Daoy (cell line): ENCODE measurements at regions not wholly inside any gene's neighbourhood (a gene's known extent, or its start where the extent isn't known, plus 50 kb on each side); places are given as distances from the start of the nearest gene placed in this dataset.

Experiments
- DNase-seq: peaks from one replicate; pipeline ENCODE4 v3.0.0-alpha.2; 2015; ENCODE audit warnings: low read depth

DNA sequence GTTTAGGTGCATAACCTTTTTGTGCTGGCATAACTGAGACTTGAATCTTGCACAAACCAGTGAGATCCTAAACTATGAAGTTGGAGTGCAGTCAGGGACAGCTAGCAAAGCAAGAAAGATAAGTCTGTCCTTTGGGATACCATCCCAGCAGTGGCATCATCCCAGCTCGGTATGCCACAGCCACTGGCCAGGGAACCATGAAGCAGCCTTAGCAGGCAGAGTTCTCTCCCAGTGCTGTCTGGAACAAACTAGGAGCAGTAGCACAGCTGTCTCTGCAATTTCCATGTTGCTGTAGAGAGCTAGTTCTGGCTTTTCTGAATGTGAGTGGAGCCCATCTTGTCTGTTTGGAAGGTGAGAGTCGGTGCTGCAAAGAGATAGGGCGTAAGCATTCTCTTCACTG lies 130.3 kb downstream of the DTWD1 start:
- no peak for DNase-seq

DNA sequence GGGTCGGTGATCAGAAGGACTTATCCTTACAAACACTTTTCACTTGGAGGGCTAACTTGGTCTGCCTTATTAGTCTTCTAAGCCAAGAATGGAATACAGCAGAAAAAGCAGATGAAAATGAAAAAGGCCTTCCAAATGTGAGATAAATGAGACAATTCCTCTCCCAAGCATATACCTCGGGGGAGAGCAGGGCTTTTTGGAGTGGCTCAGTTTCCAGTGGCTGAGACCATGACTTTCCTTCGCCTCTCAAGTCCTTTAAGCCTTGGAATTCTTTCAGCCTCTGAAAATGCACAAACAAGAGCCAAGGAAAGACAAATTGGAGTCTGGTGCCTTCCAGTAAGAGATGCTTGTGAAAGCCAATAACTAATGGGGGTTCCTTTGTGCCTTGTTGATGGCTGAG lies 130.9 kb downstream of the DTWD1 start:
- no peak for DNase-seq

DNA sequence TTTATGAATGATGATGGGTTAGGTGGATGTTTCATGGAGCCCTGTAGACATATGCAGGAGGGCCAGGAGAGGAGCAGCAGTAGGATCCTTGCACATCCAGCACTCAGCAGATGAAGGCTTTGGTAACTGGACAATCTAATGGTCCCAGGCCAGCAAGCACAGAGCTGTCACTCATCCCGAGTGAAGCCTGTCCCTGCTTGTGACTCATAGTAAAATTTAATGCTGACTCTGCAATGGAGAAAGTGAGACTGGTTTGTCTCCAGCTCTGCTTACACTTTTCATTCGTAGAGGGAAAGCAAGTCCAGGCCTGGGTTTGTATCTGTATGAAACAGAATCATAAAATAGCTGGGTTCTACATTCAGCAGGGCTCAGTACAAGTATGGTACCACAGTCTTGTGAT lies 131.7 kb downstream of the DTWD1 start:
- DNase-seq, result no peak

DNA sequence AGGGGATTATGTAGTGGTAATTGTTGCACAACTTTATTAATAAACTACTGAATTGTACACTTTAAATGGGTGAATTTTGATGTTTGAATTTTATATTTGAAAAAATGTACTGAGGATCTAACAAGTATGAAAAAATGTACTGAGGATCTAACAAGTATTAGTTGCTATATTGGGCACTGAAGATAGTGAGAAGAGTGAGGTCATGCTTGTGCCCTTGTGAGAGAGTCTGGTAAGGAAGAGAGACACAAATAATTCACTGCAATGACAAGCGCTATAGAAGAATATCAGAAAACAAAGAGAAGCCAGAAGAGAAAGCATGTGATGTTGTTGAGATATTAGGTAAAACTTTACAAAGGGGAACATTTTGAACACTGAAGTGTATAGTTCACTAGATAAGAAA lies 137.6 kb downstream of the DTWD1 start:
- no peak for DNase-seq

DNA sequence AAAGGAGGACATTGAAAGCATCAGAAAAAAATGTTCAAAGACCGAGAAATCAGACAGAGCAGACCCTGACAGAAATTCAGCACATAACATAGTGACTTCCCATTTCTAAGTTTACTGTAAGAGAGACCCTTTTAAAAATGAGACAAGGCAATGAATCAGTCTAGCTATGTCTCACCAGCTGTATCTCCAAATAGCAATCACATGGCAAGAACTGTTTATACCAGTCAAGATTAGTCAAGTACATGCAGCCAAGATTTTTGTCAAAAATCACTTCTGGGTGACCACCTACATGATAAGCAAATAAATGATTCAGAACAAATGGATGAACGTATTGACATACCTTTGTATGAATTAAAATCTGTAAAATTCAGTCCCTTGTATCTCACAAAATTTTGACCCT lies 138.0 kb downstream of the DTWD1 start:
- no peak for DNase-seq

DNA sequence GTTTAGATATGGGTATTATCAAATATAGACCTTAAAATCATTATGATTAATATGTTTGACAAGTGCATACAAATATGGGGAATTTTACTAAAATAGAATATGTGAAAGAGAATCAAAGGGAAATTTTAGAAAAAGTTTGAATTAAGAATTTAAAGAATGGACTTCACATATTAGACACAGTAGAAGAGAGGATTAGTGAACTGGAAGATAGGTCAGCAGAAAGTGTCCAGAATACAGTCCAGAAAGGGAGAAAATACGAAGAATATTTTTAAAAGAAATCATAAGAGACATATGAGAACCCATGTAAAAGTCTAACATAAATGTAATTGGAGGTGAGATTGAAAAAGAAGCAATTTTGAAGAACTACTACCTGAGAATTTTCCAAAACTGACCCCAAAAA lies 139.9 kb downstream of the DTWD1 start:
- no peak for DNase-seq

DNA sequence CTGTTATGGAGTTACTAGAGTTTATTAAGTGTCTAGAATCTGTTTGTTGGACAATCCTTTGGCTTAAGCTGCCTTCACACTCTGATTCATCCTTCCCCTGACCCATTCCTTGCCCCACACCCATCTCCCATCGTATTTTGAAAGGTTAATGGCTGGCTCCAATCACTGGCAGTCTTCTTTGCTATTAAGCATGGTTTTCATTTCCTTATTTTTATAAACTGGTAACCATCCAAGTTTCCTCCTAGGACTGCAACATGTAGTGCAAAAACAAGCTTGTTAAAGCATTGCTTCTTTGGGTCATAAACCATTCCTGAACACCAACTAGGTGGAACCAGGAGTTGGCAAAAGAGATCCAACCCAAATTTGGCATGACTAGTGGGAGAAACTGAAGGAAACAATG lies 148.4 kb downstream of the DTWD1 start:
- no peak for DNase-seq

DNA sequence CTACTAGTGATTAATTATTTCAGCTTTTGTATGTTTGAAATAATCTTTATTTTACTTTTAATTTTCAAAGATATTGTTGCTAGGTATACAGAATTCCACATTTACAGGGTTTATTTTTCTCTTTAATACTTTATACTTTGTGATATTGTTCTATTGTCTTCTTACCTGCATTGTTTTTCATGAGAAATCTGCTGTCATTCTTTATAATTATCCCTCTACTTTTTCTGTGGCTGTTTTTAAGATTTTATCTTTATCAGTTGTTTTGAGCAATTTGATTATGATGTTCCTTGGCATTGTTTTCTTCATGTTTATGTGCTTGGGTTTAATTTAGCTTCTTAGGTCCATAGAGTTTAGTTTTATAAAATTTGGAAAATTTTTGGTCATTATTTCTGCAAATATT lies 168.6 kb downstream of the DTWD1 start:
- no peak for DNase-seq

DNA sequence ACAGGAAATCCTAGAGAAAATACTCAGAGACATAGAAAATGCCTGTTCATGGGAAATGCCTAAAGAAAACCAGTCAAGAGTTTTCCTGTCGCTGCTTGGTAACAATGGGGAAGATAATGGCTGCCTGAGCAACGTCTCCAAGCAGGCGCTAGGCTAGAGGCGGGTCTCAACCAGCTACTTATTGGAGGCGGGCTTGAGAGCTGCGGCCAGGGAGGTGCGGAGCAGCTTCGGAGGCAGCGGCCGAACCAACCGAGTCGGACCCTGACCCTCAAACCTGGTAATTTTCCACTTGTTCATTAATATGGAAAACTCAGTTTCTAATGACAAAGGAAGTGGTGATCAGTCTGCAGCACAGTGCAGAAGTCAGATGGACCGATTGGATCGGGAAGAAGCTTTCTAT lies 173.1 kb downstream of the DTWD1 start:
- no peak for DNase-seq

DNA sequence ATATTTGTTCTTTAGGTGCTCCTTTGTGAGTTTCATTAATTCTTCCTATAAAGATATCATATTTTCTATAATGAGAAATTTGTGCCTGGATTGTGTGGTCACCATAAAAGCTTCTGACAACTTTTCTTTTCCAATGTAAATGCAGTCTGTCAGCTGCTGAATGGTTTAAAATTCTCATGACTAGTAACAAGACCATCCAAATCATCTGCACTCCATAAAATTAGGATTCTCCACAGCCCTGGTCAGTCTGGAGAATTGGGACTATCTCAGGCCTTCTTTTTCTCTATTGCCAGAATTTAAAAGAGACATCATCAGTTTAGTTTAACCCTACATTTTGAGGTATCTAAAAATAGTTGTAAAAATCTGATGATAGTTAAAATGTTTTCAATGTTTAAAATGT lies 180.9 kb downstream of the DTWD1 start:
- no peak for DNase-seq
